ENCODE measurements at regions not wholly inside any gene's neighbourhood (a gene's known extent, or its start where the extent isn't known, plus 50 kb on each side); places are given as distances from the start of the nearest gene placed in this dataset.

DNA sequence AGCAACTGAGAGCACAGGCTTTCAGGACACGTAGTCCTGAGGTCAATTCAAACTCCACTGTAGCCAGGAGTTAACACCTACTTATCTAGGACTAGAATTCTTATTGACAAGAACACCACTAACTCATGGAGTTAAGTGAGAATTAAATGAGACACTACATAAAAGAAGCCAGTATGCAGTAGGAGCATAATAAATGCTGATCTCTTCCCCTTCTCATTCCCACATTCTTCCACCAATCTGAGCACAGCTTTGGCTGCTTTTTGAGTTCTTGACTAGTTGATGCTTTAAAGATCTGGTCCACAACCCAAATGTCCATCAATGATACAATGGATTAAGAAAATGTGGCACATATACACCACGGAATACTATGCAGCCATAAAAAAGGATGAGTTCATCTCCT is 55.2 kb downstream of the TTC32 start:
- TF ChIP-seq, protein P1, sequence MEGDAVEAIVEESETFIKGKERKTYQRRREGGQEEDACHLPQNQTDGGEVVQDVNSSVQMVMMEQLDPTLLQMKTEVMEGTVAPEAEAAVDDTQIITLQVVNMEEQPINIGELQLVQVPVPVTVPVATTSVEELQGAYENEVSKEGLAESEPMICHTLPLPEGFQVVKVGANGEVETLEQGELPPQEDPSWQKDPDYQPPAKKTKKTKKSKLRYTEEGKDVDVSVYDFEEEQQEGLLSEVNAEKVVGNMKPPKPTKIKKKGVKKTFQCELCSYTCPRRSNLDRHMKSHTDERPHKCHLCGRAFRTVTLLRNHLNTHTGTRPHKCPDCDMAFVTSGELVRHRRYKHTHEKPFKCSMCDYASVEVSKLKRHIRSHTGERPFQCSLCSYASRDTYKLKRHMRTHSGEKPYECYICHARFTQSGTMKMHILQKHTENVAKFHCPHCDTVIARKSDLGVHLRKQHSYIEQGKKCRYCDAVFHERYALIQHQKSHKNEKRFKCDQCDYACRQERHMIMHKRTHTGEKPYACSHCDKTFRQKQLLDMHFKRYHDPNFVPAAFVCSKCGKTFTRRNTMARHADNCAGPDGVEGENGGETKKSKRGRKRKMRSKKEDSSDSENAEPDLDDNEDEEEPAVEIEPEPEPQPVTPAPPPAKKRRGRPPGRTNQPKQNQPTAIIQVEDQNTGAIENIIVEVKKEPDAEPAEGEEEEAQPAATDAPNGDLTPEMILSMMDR (IDR thresholded peaks at IDR 0.05) = no peak
- no peak for TF ChIP-seq POLR2A (IDR thresholded peaks at IDR 0.05)
- no peak overlapping the region for H3K27ac ChIP-seq
- no peaks in the 10 kb centered on the region for H3K27me3 ChIP-seq
- H3K9me3 ChIP-seq (replicated peaks in 1 of 3) = no peaks in the 10 kb centered on the region
- H3K4me3 ChIP-seq = no peak overlapping the region
- no peak for DNase-seq
- H3K36me3 ChIP-seq (replicated peaks in 1 of 2) = no peaks in the 10 kb centered on the region
- intact Hi-C loops (cut with DNase I) = no loop called here
- 89 to 91% (median 90%) methylated on average over 2 of the region's 2 CpGs for WGBS, 4 donors
- H3K4me1 ChIP-seq (replicated peaks in 1 of 2) = no peaks in the 10 kb centered on the region

DNA sequence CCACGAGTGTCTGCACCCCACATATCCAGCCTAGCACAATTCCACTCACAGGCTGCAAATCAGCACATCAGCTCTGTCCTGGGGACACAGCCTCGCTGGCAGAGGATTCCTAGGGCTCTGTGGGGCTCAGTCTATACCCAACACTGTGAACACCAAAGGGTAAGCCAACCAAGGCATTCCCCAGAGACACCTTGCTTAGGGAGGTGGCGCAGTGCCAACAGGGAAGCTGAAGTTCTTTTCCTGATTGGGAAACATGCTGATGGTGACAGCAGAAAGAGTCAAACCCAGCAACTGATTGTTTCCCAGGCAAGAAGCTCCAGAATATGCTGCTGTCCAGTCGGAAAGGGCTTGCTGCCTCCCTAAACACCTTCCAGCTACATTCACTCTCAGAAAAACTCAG is 55.8 kb downstream of the TTC32 start:
- WGBS, 4 donors = 69 to 77% (median 72%) methylated on average over 3 to 4 of the region's 4 CpGs
- H3K4me1 ChIP-seq (replicated peaks in 1 of 2) = no peaks in the 10 kb centered on the region
- H3K27ac ChIP-seq = no peak overlapping the region
- TF ChIP-seq POLR2A (IDR thresholded peaks at IDR 0.05) = no peak
- TF ChIP-seq, protein P1 (IDR thresholded peaks at IDR 0.05) = no peak
- no peaks in the 10 kb centered on the region for H3K27me3 ChIP-seq
- no peaks in the 10 kb centered on the region for H3K36me3 ChIP-seq (replicated peaks in 1 of 2)
- no peak overlapping the region for H3K4me3 ChIP-seq
- DNase-seq = no peak
- H3K9me3 ChIP-seq (replicated peaks in 1 of 3) = no peaks in the 10 kb centered on the region
- intact Hi-C loops (cut with DNase I) = no loop called here

DNA sequence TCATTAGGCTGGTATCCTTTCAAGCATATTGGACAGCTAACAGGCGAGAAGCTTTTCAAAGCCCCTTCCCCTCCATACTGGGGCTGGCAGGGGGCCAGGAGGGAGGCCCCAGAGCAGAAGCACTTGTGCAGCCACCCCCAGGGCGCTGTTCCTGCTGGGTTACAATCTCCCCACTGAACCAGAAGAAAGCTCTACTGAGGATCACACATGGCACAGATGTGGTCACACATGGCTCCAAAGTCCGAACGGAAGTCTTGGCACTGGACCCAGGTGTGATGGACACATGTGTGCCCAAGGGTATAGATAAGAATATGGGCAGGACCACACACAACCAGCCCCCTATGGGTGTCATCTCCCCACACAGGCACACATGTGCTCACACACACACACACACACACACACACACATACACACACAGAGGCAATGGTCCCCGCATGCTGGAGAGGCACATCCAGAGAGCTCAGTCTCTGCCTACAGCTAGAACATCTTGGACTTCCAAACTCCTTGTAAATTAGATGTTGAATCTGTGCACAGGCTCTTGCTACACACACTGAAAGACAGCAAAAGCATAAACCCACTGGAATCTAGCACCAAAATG is 56.4 kb downstream of the TTC32 start:
- no peaks in the 10 kb centered on the region for H3K27me3 ChIP-seq
- WGBS, 4 donors = 63 to 85% (median 73%) methylated on average over 3 to 5 of the region's 5 CpGs
- H3K9me3 ChIP-seq (replicated peaks in 1 of 3) = no peaks in the 10 kb centered on the region
- no peak overlapping the region for H3K27ac ChIP-seq
- H3K4me3 ChIP-seq = no peak overlapping the region
- no peaks in the 10 kb centered on the region for H3K36me3 ChIP-seq (replicated peaks in 1 of 2)
- no peak for TF ChIP-seq POLR2A (IDR thresholded peaks at IDR 0.05)
- TF ChIP-seq, protein P1 (IDR thresholded peaks at IDR 0.05) = no peak
- DNase-seq = no peak
- intact Hi-C loops (cut with DNase I) = no loop called here
- no peaks in the 10 kb centered on the region for H3K4me1 ChIP-seq (replicated peaks in 1 of 2)

DNA sequence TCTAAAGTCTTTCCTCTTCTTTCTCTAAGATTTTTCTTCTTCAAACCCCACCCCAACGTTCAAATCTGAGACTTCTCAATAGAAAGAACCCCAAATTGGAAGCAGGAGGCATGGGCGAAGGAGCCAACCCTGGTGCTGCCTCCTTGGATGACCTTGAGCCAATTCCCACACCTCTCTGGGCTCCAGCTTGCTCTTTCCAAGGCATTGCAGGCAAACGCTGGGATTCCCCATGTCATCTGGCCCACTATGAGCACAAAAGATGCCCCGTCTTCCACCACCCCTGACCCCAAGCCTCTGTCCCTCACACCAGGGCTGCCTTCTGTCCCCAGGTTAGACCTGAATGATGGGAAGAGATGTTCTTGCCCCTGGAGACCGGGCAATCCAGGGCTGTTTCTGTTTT is 57.0 kb downstream of the TTC32 start:
- 55 to 77% (median 60%) methylated on average over 4 to 5 of the region's 5 CpGs for WGBS, 4 donors
- Histone ChIP-seq H3K36me3 (replicated peaks in 1 of 2) (no peaks in the 10 kb centered on the region), H3K27me3 (no peaks in the 10 kb centered on the region), H3K4me1 (replicated peaks in 1 of 2) (no peaks in the 10 kb centered on the region), H3K27ac (no peak overlapping the region), H3K4me3 (no peak overlapping the region), H3K9me3 (replicated peaks in 1 of 3) (no peaks in the 10 kb centered on the region)
- DNase-seq = no peak
- TF ChIP-seq, protein P1 (IDR thresholded peaks at IDR 0.05) = no peak
- TF ChIP-seq POLR2A (IDR thresholded peaks at IDR 0.05) = no peak
- intact Hi-C loops (cut with DNase I) = no loop called here

All from adrenal gland (tissue), 9 donors.